GM21723 (cell line): ENCODE measurements at regions not wholly inside any gene's neighbourhood (a gene's known extent, or its start where the extent isn't known, plus 50 kb on each side); places are given as distances from the start of the nearest gene placed in this dataset.

Experiments
- ATAC-seq: cut with Tn5 transposase; IDR thresholded peaks from one replicate; pipeline ENCODE4 v1.9.1; 2021; ENCODE audit warnings: mild to moderate bottlenecking, moderate library complexity; ENCODE audit not compliant: unreplicated experiment

GRCh38 chr10:60728056-60728455 is 50.2 kb upstream of the CDK1 start:
- ATAC-seq, result no peak

GRCh38 chr10:60726257-60726656 is 52.0 kb upstream of the CDK1 start:
- ATAC-seq, result no peak

GRCh38 chr10:60722623-60723022 is 55.7 kb upstream of the CDK1 start:
- ATAC-seq, result no peak

- no peak for ATAC-seq
Measured at GRCh38 chr10:60719721-60720120, 58.6 kb upstream of the CDK1 start.

DNA sequence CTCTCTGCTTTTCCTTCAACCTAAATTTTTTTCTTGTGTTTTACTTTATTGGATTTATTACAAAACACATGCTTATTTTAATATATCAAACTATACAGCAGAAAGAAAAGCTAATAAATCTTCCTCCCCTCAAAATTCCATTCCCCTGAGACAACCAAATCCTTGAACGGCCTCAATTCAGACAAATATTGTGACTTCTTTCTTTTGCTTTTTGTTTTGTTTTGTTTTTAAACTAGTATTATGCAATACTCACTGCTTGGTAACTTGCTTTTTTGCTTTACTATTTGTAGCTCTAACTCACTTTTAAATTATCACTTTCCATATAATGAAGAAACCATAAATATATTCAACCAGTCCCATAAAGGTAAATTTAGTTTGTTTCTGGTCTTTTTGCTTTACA is 59.4 kb upstream of the CDK1 start:
- ATAC-seq, result no peak

GRCh38 chr10:60717852-60718251 is 60.4 kb upstream of the CDK1 start:
- ATAC-seq, result peak; percentile 91

DNA sequence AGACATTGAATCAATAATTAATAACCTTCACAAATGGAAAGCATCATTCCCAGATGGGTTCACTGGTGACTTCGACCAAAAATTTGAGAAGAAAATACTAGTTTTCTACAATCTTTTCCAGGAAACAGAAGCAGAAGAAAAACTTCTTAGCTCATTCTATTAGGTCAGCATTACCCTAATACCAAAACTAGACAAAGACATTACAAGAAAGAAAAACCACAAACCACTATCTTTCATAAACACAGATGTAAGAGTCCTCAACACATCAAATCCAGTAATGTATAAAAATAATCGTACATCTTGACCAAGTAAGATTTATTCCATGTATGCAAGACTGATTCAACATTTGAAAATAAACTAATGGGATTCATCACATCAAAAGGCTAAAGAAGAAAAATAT is 64.0 kb upstream of the CDK1 start:
- ATAC-seq, result peak; percentile 61

DNA sequence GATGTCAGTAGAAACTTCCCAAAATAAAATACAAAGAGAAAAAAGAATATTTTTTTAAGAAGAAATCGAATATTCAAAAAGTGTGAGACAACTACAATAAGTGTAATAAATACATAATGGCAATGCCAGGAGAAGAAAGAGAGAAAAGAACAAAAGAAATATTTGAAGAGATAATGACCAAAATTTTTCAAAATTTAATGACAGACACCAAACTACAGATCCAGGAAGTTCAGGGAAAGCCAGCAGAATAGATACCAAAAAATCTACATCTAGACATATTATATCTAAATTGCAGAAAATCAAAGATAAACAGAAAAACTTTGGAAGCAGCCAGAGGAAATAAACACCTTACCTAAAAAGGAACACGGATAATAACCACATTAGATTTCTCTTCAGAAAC is 66.8 kb upstream of the CDK1 start:
- no peak for ATAC-seq

DNA sequence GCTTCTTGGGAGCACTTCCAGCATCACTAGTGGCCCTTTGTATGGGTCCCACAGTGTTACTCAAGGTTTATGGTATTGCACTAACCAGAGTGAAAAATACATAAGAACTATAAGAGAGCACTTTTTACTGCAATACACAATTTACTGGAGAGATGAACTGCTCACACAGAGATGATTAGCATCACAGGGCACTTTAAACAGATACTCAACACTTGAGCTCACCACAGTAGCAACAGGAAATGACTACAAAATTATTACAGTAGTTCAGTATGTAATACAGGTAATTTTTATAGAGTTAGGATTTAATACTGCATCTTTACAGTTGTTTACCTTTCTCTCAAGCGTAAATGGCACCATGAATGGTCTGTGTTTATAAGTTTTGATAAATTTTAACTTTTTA is 68.2 kb upstream of the CDK1 start:
- no peak for ATAC-seq

DNA sequence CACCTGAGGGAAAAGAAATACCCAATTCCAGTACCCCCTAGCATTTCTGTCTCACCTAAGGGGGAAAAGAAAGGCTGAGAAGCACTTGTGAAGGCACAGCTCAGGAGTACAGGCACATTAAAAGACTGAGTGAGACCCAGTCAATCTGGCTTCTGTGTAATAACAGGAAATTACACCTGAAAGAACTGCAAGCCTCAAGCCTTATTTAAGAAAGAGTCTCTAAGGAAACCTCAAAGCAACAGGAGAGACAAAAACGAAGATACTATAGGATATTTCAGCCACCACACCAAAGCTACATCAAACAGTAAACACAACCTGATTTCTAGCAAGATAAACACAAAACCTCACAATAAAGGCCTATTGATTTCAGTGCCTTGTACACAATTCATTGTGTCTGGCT is 69.6 kb upstream of the CDK1 start:
- no peak for ATAC-seq

- ATAC-seq, result no peak
Measured at GRCh38 chr10:60707841-60708240, 70.4 kb upstream of the CDK1 start.

- ATAC-seq, result no peak
Measured at GRCh38 chr10:60706146-60706545, 72.1 kb upstream of the CDK1 start.

GRCh38 chr10:60705376-60705775 is 72.9 kb upstream of the CDK1 start:
- ATAC-seq, result no peak

DNA sequence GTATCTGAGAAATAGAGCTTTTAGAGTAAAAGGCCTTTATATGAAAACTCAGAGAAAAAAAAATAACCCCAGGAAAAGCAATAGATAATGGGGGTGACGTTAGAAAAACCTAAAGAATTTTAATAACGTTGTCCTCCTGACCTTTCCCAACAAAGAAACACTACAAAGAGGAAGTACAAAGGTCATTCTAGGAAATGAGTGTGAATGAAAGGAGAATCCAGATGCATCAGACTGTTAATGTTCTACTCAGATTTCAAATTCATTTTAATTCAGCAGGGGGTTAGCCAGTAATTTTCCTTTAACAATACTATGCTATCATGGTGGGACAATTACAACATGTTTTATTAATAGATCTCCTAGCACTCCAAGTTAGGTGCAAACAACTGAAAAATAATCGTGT is 73.8 kb upstream of the CDK1 start:
- ATAC-seq, result no peak

GRCh38 chr10:60703266-60704041 is 74.8 kb upstream of the CDK1 start:
- no peak for ATAC-seq

- no peak for ATAC-seq
Measured at GRCh38 chr10:60687679-60688078, 90.6 kb upstream of the CDK1 start.

- no peak for ATAC-seq
Measured at GRCh38 chr10:60684091-60684490, 94.2 kb upstream of the CDK1 start.

DNA sequence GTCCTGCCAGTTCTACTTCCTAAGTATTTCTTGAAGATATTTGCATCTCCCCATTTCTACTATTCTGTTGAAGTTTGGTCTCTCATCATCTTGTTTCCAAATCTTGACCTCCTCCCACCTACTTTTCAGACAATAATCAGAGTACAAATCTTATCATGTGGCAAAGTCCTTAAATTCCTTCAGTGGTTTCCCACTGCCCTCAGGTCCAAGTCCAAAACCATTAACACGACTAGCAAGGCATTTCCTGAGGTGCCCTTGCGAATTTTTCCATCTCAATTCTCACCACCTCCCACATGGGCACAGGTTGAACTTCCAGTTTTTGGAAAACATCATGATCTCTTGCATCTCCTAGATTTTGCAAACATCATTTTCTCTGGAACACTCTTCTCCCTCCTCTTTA is 97.2 kb upstream of the CDK1 start:
- ATAC-seq, result no peak

GRCh38 chr10:60679388-60679990 is 98.8 kb upstream of the CDK1 start:
- no peak for ATAC-seq

GRCh38 chr10:60678978-60679377 is 99.3 kb upstream of the CDK1 start:
- ATAC-seq, result no peak

- ATAC-seq, result no peak
Measured at GRCh38 chr10:60677531-60678129, 100.6 kb upstream of the CDK1 start.

DNA sequence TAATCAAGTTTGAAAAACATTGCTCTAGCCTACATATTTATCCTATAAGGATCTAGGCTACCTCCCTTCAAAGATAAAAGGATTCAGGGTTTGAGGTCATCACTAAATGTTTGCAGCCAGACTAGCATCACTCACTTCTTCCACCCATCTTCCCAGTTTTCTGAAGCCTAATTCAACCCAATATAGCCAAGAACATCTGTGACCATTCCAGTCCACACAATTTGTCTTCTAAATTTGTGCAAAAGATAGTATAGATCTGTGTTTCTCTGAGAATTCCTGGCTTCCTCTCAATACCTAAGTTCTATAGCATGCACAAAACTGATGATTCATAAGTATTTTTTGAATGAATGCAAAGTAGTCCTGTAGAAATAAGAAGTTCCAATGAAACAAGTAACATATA is 103.0 kb upstream of the CDK1 start:
- no peak for ATAC-seq
